SK-N-MC (cell line): ENCODE measurements at regions not wholly inside any gene's neighbourhood (a gene's known extent, or its start where the extent isn't known, plus 50 kb on each side); places are given as distances from the start of the nearest gene placed in this dataset.

Experiments used
- EZH2 ChIP-seq: fragments of 200-600 bp; sonication (generic); IDR thresholded peaks from one replicate; pipeline ENCODE4 v1.6.1; 2017; ENCODE audit warnings: antibody characterized with exemption
- FOXP2 ChIP-seq: optimal IDR thresholded peaks from 2 replicates; pipeline ENCODE3; 2011; ENCODE audit warnings: mild to moderate bottlenecking, moderate library complexity; ENCODE audit not compliant: insufficient read depth; ENCODE audit errors: extremely low read length, control extremely low read depth
- POLR2AphosphoS5 ChIP-seq: IDR thresholded peaks from 2 replicates; pipeline ENCODE4 v1.6.1; 2012; ENCODE audit warnings: mild to moderate bottlenecking, low read depth, low read length, borderline replicate concordance

DNA sequence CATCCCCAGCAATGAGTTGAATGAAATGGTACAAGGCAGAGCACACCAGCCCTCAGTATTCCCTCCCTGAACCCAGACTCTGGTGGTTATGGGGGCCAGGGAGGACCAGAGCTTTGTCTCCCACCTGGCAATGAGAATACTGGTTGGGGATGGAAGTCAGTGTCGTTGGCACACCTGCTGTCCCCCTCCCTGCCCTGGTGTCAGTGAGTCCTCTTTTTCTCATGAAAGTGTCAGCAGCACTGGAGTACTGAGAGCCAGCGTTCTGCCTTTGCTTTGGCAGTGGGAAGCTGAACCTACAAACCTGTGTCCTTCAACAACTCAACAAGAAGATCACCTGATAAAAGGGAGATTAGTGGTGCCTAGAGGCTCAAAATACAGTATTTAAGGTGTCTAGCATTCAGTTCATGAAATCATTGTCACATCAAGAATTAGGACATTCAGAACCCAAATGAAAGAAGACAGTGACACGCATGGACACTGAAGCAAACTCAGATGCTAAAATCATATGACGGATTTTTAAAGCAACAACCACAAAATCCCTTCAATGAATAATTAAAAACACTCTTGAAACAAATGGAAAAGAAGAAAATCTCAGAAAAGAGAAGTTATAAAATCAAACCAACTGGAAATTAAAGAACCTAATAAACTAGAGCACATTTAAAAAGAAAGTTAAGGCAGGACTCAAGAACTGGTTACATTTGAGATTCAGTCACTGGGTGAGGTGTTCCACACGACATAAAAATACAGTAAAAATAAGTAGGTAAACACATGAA is 77.5 kb upstream of the VPREB1 start:
- TF ChIP-seq POLR2AphosphoS5 (no peak), EZH2 (no peak), FOXP2 (no peak)
